Gastroesophageal sphincter (tissue), 4 donors: ENCODE measurements at regions not wholly inside any gene's neighbourhood (a gene's known extent, or its start where the extent isn't known, plus 50 kb on each side); places are given as distances from the start of the nearest gene placed in this dataset.

ENCODE experiments used
- ATAC-seq: fragments of 150-250 bp; one replicate; pipeline ENCODE4 v1.9.1; 2016; ENCODE audit warnings: mild to moderate bottlenecking, moderate library complexity
- H3K27ac ChIP-seq, 4 donors: fragments of 200-600 bp; sonication (generic) in 3 of 4; 1 replicate in 3 of 4; 2 replicates in 1 of 4; pipeline ENCODE4 v1.5.1; 2016 to 2019
- H3K27me3 ChIP-seq: fragments of 200-600 bp; sonication (generic); one replicate; pipeline ENCODE4 v1.5.1; 2019
- H3K36me3 ChIP-seq, 2 donors: fragments of 200-600 bp; sonication (generic); one replicate each; pipeline ENCODE4 v1.5.1; 2019; ENCODE audit warnings: control low read depth in 1 of 2
- H3K4me1 ChIP-seq, 3 donors: fragments of 200-600 bp; sonication (generic); 1 replicate in 2 of 3; 2 replicates in 1 of 3; pipeline ENCODE4 v1.5.1; 2016 to 2019; ENCODE audit warnings: control low read depth in 2 of 3
- H3K4me3 ChIP-seq, 2 donors: fragments of 200-600 bp; sonication (generic); one replicate each; pipeline ENCODE4 v1.5.1; 2019; ENCODE audit warnings: mild to moderate bottlenecking in 1 of 2, moderate library complexity in 1 of 2
- H3K9me3 ChIP-seq, 3 donors: fragments of 200-600 bp; sonication (generic); one replicate each; pipeline ENCODE4 v1.5.1; 2017 to 2019; ENCODE audit warnings: control low read depth in 2 of 3
- EP300 ChIP-seq: sonication (generic); formaldehyde crosslinking; IDR thresholded peaks from one replicate; pipeline ENCODE4 v1.6.1; 2017; ENCODE audit warnings: antibody characterized with exemption, mild to moderate bottlenecking
- POLR2A ChIP-seq, 2 donors: fragments of 450-650 bp; IDR thresholded peaks; one replicate each; pipeline ENCODE4 v1.6.1; 2017; ENCODE audit warnings: antibody characterized with exemption in 2 of 2, mild to moderate bottlenecking in 2 of 2, moderate library complexity in 1 of 2
- POLR2AphosphoS5 ChIP-seq: sonication (generic); formaldehyde crosslinking; IDR thresholded peaks from one replicate; pipeline ENCODE4 v1.6.1; 2017; ENCODE audit warnings: antibody characterized with exemption
- WGBS, 2 donors: methylation state at CpG; one replicate each; pipeline ENCODE4 v1.1.5; 2018; ENCODE audit warnings: low coverage in 1 of 2; 5-methylcytosine and 5-hydroxymethylcytosine counted together
- TF ChIP-seq, protein P1 (sequence below), 4 experiments: fragments of 200-600 bp in 2 of 4; fragments of 450-650 bp in 2 of 4; sonication (generic) in 1 of 4; IDR thresholded peaks; one replicate each; pipeline ENCODE4 v1.5.1; 2017 to 2019; ENCODE audit warnings: antibody characterized with exemption in 4 of 4, mild to moderate bottlenecking in 2 of 4, moderate library complexity in 2 of 4

DNA sequence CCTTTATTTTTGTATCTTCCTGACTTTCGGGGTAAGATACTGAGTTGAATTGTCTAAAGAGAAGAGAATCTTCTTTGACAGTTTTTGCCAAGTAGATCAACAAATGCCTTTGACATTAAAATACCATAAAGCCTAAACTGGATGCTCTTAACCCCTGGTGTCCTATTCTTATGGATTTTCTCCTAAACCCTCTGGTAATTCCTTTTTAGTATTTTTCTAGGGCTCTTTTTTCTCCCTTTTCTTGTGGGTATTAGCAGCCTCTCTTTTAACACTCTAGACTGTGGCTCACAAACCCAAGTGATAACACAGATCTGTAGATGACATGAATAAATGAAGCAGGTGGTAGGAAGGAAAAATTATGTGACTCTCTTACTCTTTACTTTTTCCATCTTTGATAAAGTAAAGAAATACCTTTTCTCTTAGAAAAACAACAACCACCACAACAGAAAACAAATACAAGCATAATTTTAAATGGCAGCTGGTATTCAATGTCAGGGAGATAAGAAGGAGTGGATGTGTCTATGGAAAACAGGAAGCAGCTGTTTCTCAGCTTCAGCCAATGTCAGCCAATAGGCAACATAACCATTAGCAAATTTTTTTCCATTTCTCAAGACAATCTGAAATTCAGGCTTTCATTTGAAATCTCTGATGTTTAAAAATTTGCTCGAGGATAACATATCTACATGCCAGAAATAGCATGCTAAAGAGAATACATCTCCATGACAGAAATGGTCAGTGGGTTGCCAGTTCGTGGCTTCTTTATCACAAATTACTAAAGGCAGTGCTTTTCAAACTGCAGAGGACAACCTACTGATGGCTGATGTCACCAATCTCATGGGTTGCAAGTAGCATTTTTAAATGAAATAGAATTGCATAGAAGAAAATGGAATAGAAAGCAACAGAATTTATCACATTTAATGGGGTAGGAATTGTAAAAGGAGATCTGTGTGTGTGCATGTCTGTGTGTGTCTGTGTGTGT lies 123.1 kb upstream of the KRR1 start:
- ATAC-seq: no peak

DNA sequence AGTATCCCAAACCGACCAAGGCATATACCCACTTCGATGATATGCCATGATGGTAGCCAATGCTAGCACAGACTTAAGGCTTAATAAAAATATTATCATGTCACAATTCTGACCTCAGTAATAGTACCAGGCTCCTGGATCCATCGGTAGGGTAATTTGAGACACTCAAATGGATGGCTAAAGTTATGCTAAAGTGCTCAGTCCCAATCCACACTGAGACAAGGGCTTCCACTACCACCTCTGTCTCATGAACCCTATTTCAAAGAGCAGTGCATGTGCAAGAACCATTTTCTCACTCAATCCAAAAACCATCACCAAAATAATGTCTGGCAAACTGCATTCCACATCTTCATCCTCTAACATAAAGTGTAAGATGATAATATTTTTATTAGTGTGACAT lies 122.4 kb upstream of the KRR1 start:
- Histone ChIP-seq H3K4me1 (no peaks in the 10 kb centered on the region), H3K9me3 (no peaks in the 10 kb centered on the region), H3K36me3 (no peaks in the 10 kb centered on the region), H3K27me3 (no peaks in the 10 kb centered on the region), H3K27ac (no peak overlapping the region), H3K4me3 (no peak overlapping the region)
- WGBS, 2 donors: 84 to 94% methylated on average over 2 to 3 of the region's 3 CpGs
- no peak for ATAC-seq
- TF ChIP-seq POLR2AphosphoS5: no peak
- TF ChIP-seq, protein P1, sequence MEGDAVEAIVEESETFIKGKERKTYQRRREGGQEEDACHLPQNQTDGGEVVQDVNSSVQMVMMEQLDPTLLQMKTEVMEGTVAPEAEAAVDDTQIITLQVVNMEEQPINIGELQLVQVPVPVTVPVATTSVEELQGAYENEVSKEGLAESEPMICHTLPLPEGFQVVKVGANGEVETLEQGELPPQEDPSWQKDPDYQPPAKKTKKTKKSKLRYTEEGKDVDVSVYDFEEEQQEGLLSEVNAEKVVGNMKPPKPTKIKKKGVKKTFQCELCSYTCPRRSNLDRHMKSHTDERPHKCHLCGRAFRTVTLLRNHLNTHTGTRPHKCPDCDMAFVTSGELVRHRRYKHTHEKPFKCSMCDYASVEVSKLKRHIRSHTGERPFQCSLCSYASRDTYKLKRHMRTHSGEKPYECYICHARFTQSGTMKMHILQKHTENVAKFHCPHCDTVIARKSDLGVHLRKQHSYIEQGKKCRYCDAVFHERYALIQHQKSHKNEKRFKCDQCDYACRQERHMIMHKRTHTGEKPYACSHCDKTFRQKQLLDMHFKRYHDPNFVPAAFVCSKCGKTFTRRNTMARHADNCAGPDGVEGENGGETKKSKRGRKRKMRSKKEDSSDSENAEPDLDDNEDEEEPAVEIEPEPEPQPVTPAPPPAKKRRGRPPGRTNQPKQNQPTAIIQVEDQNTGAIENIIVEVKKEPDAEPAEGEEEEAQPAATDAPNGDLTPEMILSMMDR (IDR thresholded peaks at IDR 0.05): no peak
- TF ChIP-seq POLR2A (IDR thresholded peaks at IDR 0.05): no peak
- TF ChIP-seq EP300: no peak

More for the DNA sequence above, 123.1 kb upstream of the KRR1 start:
- Histone ChIP-seq H3K4me1 (no peaks in the 10 kb centered on the region), H3K27ac (no peak overlapping the region), H3K9me3 (no peaks in the 10 kb centered on the region), H3K4me3 (no peak overlapping the region), H3K27me3 (no peaks in the 10 kb centered on the region), H3K36me3 (no peaks in the 10 kb centered on the region)
- WGBS, 2 donors: 60 to 65% methylated on average over 2 to 3 of the region's 3 CpGs
- TF ChIP-seq POLR2AphosphoS5 (no peak), POLR2A (IDR thresholded peaks at IDR 0.05) (no peak), EP300 (no peak)
- TF ChIP-seq, protein P1 (IDR thresholded peaks at IDR 0.05): no peak

DNA sequence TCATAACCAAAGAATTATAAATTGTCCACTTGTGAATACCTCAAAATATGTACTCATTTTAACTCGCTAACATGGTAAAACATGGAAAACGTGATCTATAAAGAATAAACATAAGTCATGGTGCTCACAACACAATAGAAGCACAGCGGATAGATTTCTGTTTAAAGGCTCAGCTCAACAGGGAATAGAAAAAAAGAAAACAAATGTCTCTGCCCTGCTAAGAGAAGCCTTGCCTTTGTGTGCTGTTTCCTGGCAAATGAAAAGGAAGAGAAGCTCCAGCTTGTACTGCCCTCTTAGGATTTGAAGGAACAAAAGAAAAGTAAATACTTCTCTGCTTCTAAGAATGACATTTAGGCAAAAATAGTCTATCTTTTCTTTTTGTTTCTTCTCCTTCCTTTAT lies 121.0 kb upstream of the KRR1 start:
- no peaks in the 10 kb centered on the region for H3K36me3 ChIP-seq
- H3K4me3 ChIP-seq: no peak overlapping the region
- 43 to 64% methylated on average over 3 of the region's 3 CpGs for WGBS, 2 donors
- TF ChIP-seq, protein P1 (IDR thresholded peaks at IDR 0.05): no peak
- no peaks in the 10 kb centered on the region for H3K27me3 ChIP-seq
- H3K9me3 ChIP-seq: no peaks in the 10 kb centered on the region
- H3K27ac ChIP-seq: no peak overlapping the region
- ATAC-seq: no peak
- no peaks in the 10 kb centered on the region for H3K4me1 ChIP-seq

DNA sequence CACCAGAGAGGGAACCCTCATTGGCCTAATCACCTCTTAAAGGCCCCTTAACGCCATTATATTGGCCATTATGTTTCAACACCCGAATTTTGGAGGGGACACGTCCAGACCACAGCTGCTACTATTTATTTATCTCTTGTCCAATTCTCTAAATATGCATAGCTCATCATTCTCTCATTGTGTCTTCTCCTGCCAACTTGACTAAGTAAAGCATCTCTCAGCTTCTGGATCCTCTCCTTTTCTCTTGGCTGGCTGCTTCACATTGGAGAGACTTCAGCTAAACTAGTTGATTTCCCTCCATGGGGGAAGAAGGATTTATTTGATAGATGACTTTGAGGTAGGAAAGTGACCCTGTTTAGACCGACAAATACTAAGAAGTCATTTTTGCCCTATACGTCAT lies 120.4 kb upstream of the KRR1 start:
- Histone ChIP-seq H3K4me3 (no peak overlapping the region), H3K27me3 (no peaks in the 10 kb centered on the region), H3K9me3 (no peaks in the 10 kb centered on the region), H3K36me3 (no peaks in the 10 kb centered on the region), H3K27ac (no peak overlapping the region), H3K4me1 (no peaks in the 10 kb centered on the region)
- TF ChIP-seq, protein P1 (IDR thresholded peaks at IDR 0.05): no peak
- TF ChIP-seq POLR2AphosphoS5: no peak
- no peak for ATAC-seq
- WGBS, 2 donors: 52% methylated on average over 4 to 5 of the region's 5 CpGs

DNA sequence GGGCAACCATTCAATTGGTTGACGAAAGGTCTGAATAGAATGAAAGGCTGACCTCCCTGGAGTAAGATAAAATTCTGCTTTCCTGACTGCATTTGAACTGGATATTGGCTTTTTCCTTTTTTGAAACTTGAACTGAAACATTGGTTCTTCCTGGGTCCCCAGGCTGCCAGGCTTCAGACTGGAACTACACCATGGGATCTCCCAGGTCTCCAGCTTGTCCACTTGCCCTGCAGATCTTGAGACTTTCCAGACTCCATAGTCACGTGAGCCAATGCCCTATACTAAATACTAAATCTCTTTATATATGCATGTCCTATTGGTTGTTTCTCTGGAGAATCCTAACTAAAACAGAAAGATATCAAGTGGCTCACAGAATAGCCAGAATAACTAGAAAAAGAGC lies 118.7 kb upstream of the KRR1 start:
- no peaks in the 10 kb centered on the region for H3K36me3 ChIP-seq
- WGBS, 2 donors: 50 to 93% methylated on average over 2 of the region's 2 CpGs
- TF ChIP-seq POLR2A (IDR thresholded peaks at IDR 0.05) (no peak), POLR2AphosphoS5 (no peak), EP300 (no peak)
- TF ChIP-seq, protein P1 (IDR thresholded peaks at IDR 0.05): no peak

More for the DNA sequence above, 118.7 kb upstream of the KRR1 start:
- Histone ChIP-seq H3K9me3 (no peaks in the 10 kb centered on the region), H3K27ac (no peak overlapping the region), H3K27me3 (no peaks in the 10 kb centered on the region), H3K4me3 (no peak overlapping the region), H3K4me1 (no peaks in the 10 kb centered on the region)
- no peak for ATAC-seq
